IMR-90 (cell line): ENCODE measurements at regions not wholly inside any gene's neighbourhood (a gene's known extent, or its start where the extent isn't known, plus 50 kb on each side); places are given as distances from the start of the nearest gene placed in this dataset.

Experiments used
- ATAC-seq: fragments of 200-7000 bp; cut with Tn5 transposase; 2 replicates; pipeline ENCODE4 v1.9.1; 2020; ENCODE audit warnings: low read depth, mild to moderate bottlenecking, moderate library complexity
- BruUV-seq: library from RNA; stranded (reverse); fragments of 400-500 nt; replicated peaks from 2 replicates; lab custom pipeline; 2021; lab: Mats Ljungman, UMichigan
- CTCF ChIA-PET: fragments of 300-600 bp; formaldehyde crosslinking; extraction: SDS; loops from one replicate; lab custom pipeline; 2021; ENCODE audit warnings: antibody characterized with exemption; lab: Yijun Ruan, JAX
- POLR2A ChIA-PET: fragments of 300-600 bp; sonication (Branson Sonifier 250); formaldehyde crosslinking; loops from one replicate; lab custom pipeline; 2022; ENCODE audit warnings: antibody characterized with exemption; ENCODE audit not compliant: unreplicated experiment; lab: Charles Lee
- DNase-seq: peaks from one replicate; pipeline ENCODE4 v3.0.0; 2013
- H2AFZ ChIP-seq: replicated peaks from 2 replicates; pipeline ENCODE3; 2013; ENCODE audit warnings: low read length, mild to moderate bottlenecking; ENCODE audit not compliant: poor library complexity
- H2AK5ac ChIP-seq: 2 replicates; pipeline ENCODE4 v1.6.1; 2013; ENCODE audit warnings: low read depth, low read length, inconsistent platforms
- H2AK9ac ChIP-seq: replicated peaks from 2 replicates; pipeline ENCODE3; 2013; ENCODE audit warnings: mild to moderate bottlenecking, low read depth, low read length, moderate library complexity; ENCODE audit not compliant: poor library complexity
- H2BK120ac ChIP-seq: 2 replicates; pipeline ENCODE4 v1.6.1; 2013; ENCODE audit warnings: low read depth, low read length, inconsistent platforms
- H2BK15ac ChIP-seq: 3 replicates; pipeline ENCODE4 v1.6.1; 2013; ENCODE audit warnings: low read depth, low read length, inconsistent platforms
- H2BK20ac ChIP-seq: 2 replicates; pipeline ENCODE4 v1.6.1; 2013; ENCODE audit warnings: low read depth, mild to moderate bottlenecking, inconsistent platforms, low read length, moderate library complexity
- H2BK5ac ChIP-seq: 2 replicates; pipeline ENCODE4 v1.6.1; 2013; ENCODE audit warnings: mild to moderate bottlenecking, low read depth, low read length, inconsistent platforms; ENCODE audit not compliant: poor library complexity, severe bottlenecking
- H3K14ac ChIP-seq: replicated peaks from 2 replicates; pipeline ENCODE4 v1.6.1; 2013; ENCODE audit warnings: low read depth, low read length, inconsistent platforms
- H3K18ac ChIP-seq: 2 replicates; pipeline ENCODE4 v1.6.1; 2013; ENCODE audit warnings: low read depth, low read length, control low read depth
- H3K23ac ChIP-seq: 2 replicates; pipeline ENCODE4 v1.6.1; 2013; ENCODE audit warnings: low read depth, low read length, inconsistent platforms
- H3K27ac ChIP-seq: 2 replicates; pipeline ENCODE4 v1.5.1; 2013; ENCODE audit warnings: mild to moderate bottlenecking, control low read depth, low read length; ENCODE audit not compliant: insufficient read depth
- H3K27me3 ChIP-seq: 2 replicates; pipeline ENCODE4 v1.6.1; 2013; ENCODE audit warnings: low read length; ENCODE audit not compliant: control insufficient read depth, insufficient read depth
- H3K36me3 ChIP-seq: 2 replicates; pipeline ENCODE4 v1.6.1; 2013; ENCODE audit warnings: low read length, mixed read lengths; ENCODE audit not compliant: control insufficient read depth, insufficient read depth
- H3K4ac ChIP-seq: 2 replicates; pipeline ENCODE4 v1.6.1; 2013; ENCODE audit warnings: low read depth, low read length, inconsistent platforms
- H3K4me1 ChIP-seq: 2 replicates; pipeline ENCODE4 v1.6.1; 2013; ENCODE audit warnings: low read length, mixed read lengths; ENCODE audit not compliant: control insufficient read depth, insufficient read depth
- H3K4me2 ChIP-seq: 2 replicates; pipeline ENCODE4 v1.6.1; 2013; ENCODE audit warnings: low read depth, mild to moderate bottlenecking, control low read depth, low read length, moderate library complexity
- H3K4me3 ChIP-seq: 2 replicates; pipeline ENCODE4 v1.5.1; 2013; ENCODE audit warnings: low read depth, mild to moderate bottlenecking, control low read depth, low read length, moderate library complexity; ENCODE audit not compliant: insufficient read depth
- H3K56ac ChIP-seq: 2 replicates; pipeline ENCODE4 v1.6.1; 2013; ENCODE audit warnings: low read length, inconsistent platforms; ENCODE audit not compliant: insufficient read depth; ENCODE audit errors: extremely low read depth
- H3K79me1 ChIP-seq, 2 experiments: 2 replicates each; pipeline ENCODE4 v1.6.1; 2013; ENCODE audit warnings: low read length in 2 of 2, inconsistent platforms in 1 of 2, low read depth in 1 of 2
- H3K9ac ChIP-seq: 2 replicates; pipeline ENCODE4 v1.6.1; 2013; ENCODE audit warnings: low read depth, low read length, control low read depth
- H3K9me1 ChIP-seq: 2 replicates; pipeline ENCODE4 v1.6.1; 2013; ENCODE audit warnings: low read length, inconsistent platforms; ENCODE audit not compliant: insufficient read depth
- H3K9me3 ChIP-seq: 2 replicates; pipeline ENCODE4 v1.6.1; 2013; ENCODE audit warnings: low read length; ENCODE audit not compliant: control insufficient read depth, insufficient read depth
- H4K20me1 ChIP-seq: 2 replicates; pipeline ENCODE4 v1.6.1; 2013; ENCODE audit warnings: low read length, inconsistent platforms; ENCODE audit not compliant: insufficient read depth
- H4K5ac ChIP-seq: 2 replicates; pipeline ENCODE4 v1.6.1; 2013; ENCODE audit warnings: mild to moderate bottlenecking, low read depth, low read length, control low read depth
- H4K8ac ChIP-seq, 2 experiments: 2 replicates each; pipeline ENCODE4 v1.6.1; 2013; ENCODE audit warnings: low read depth in 2 of 2, low read length in 2 of 2, control low read depth in 1 of 2, inconsistent platforms in 1 of 2
- H4K91ac ChIP-seq: 2 replicates; pipeline ENCODE4 v1.6.1; 2013; ENCODE audit warnings: low read depth, low read length, inconsistent platforms; ENCODE audit not compliant: insufficient read depth
- BHLHE40 ChIP-seq: fragments of 150-350 bp; IDR thresholded peaks from 2 replicates; pipeline ENCODE4 v1.6.1; 2016; ENCODE audit warnings: mild to moderate bottlenecking, low read depth, low read length
- CEBPB ChIP-seq: IDR thresholded peaks from 2 replicates; pipeline ENCODE4 v1.6.1; 2012; ENCODE audit warnings: low read depth, low read length, improper control_type of control experiment
- CHD1 ChIP-seq: IDR thresholded peaks from 2 replicates; pipeline ENCODE4 v1.6.1; 2012; ENCODE audit warnings: low read depth, low read length, improper control_type of control experiment
- CTCF ChIP-seq: conservative IDR thresholded peaks from 2 replicates; pipeline ENCODE4 v1.5.1; 2012; ENCODE audit warnings: mild to moderate bottlenecking, low read depth, low read length, improper control_type of control experiment
- ELK1 ChIP-seq: fragments of 150-350 bp; IDR thresholded peaks from 2 replicates; pipeline ENCODE4 v1.6.1; 2016; ENCODE audit warnings: low read depth, mild to moderate bottlenecking, low read length, moderate library complexity, borderline replicate concordance
- FOS ChIP-seq: fragments of 150-350 bp; IDR thresholded peaks from 2 replicates; pipeline ENCODE4 v1.6.1; 2016; ENCODE audit warnings: low read depth, low read length
- MAFK ChIP-seq: IDR thresholded peaks from 2 replicates; pipeline ENCODE4 v1.6.1; 2012; ENCODE audit warnings: low read depth, low read length, improper control_type of control experiment
- MAZ ChIP-seq: IDR thresholded peaks from 2 replicates; pipeline ENCODE4 v1.6.1; 2012; ENCODE audit warnings: low read depth, mild to moderate bottlenecking, low read length, improper control_type of control experiment, moderate library complexity, borderline replicate concordance
- MXI1 ChIP-seq: IDR thresholded peaks from 2 replicates; pipeline ENCODE4 v1.6.1; 2012; ENCODE audit warnings: low read depth, mild to moderate bottlenecking, low read length, moderate library complexity, borderline replicate concordance
- NFE2L2 ChIP-seq: fragments of 150-350 bp; IDR thresholded peaks from 2 replicates; pipeline ENCODE4 v1.6.1; 2016; ENCODE audit warnings: low read depth, mild to moderate bottlenecking, low read length
- POLR2A ChIP-seq: IDR thresholded peaks from 2 replicates; pipeline ENCODE4 v1.6.1; 2012; ENCODE audit warnings: mild to moderate bottlenecking, low read depth, low read length
- RAD21 ChIP-seq: IDR thresholded peaks from 2 replicates; pipeline ENCODE4 v1.6.1; 2012; ENCODE audit warnings: low read length, improper control_type of control experiment
- RCOR1 ChIP-seq: IDR thresholded peaks from 2 replicates; pipeline ENCODE4 v1.6.1; 2012; ENCODE audit warnings: mild to moderate bottlenecking, low read length, improper control_type of control experiment; ENCODE audit not compliant: insufficient replicate concordance
- RFX5 ChIP-seq: IDR thresholded peaks from 2 replicates; pipeline ENCODE4 v1.8.0; 2012; ENCODE audit warnings: low read depth, mild to moderate bottlenecking, low read length, moderate library complexity
- SMC3 ChIP-seq: fragments of 150-350 bp; IDR thresholded peaks from 2 replicates; pipeline ENCODE4 v1.6.1; 2016; ENCODE audit warnings: low read depth, mild to moderate bottlenecking, antibody characterized with exemption, low read length, moderate library complexity
- WGBS, 2 experiments: methylation state at CpG; one replicate each; pipeline versions ENCODE4 v1.1.5 to v1.1.7; 2013; ENCODE audit warnings: missing lambda C conversion rate in 2 of 2; ENCODE audit not compliant: insufficient read length in 1 of 2; ENCODE audit errors: extremely low coverage in 2 of 2; 5-methylcytosine and 5-hydroxymethylcytosine counted together
- dilution Hi-C: fragments of 300-500 bp; cut with HindIII; formaldehyde crosslinking; loops from one replicate; pipeline ENCODE4 v1.14.3; 2018; ENCODE audit warnings: low sequenced_read_pairs; ENCODE audit not compliant: unreplicated experiment
- in situ Hi-C: fragments of 300-500 bp; cut with MboI; formaldehyde crosslinking; loops from 3 replicates; pipeline ENCODE4 v1.14.3; 2019; ENCODE audit warnings: low sequenced_read_pairs, inconsistent platforms, mixed read lengths
- intact Hi-C: fragments of 100-400 bp; cut with micrococcal nuclease; formaldehyde crosslinking; loops from 2 replicates; pipeline ENCODE4 v1.10.0; 2022
- TF ChIP-seq, protein P1 (sequence below): fragments of 150-350 bp; IDR thresholded peaks from 2 replicates; pipeline ENCODE4 v1.6.1; 2017; ENCODE audit warnings: mild to moderate bottlenecking, antibody characterized with exemption, low read length, low read depth

GRCh38 chr10:29140151-29140550 lies 148.7 kb upstream of the LYZL1 start:
- TF ChIP-seq MAFK, result no peak
- no peak for TF ChIP-seq POLR2A
- no peak for TF ChIP-seq MXI1
- TF ChIP-seq, protein P1, sequence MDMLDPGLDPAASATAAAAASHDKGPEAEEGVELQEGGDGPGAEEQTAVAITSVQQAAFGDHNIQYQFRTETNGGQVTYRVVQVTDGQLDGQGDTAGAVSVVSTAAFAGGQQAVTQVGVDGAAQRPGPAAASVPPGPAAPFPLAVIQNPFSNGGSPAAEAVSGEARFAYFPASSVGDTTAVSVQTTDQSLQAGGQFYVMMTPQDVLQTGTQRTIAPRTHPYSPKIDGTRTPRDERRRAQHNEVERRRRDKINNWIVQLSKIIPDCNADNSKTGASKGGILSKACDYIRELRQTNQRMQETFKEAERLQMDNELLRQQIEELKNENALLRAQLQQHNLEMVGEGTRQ, result no peak
- TF ChIP-seq RAD21, result no peak
- no peak for TF ChIP-seq RFX5
- no peak for TF ChIP-seq CEBPB
- no peak for TF ChIP-seq CHD1
- TF ChIP-seq NFE2L2, result no peak
- no peak for TF ChIP-seq CTCF
- no peak for TF ChIP-seq MAZ
- no peak for TF ChIP-seq BHLHE40
- no peak for TF ChIP-seq SMC3
- TF ChIP-seq ELK1, result no peak
- no peak for TF ChIP-seq FOS
- no peak for TF ChIP-seq RCOR1
- Histone ChIP-seq H2AK9ac (no peak overlapping the region), H3K27ac (no peak overlapping the region), H3K4me1 (peaks cover 12% of the 10 kb centered on the region), H3K4me2 (no peak overlapping the region), H3K9ac (no peak overlapping the region), H3K56ac (no peak overlapping the region), H3K14ac (no peak overlapping the region), H3K4me3 (no peak overlapping the region), H2BK120ac (peak overlapping the region; percentile 73; the same call in 1 of the 2 replicates), H3K4ac (peak overlapping the region; percentile 33; the same call in 1 of the 2 replicates), H2AK5ac (no peak overlapping the region), H2BK5ac (no peak overlapping the region), H3K36me3 (no peaks in the 10 kb centered on the region), H4K8ac (peak overlapping the region; percentile 94; a peak in 3 of 4 replicates), H2AFZ (no peak overlapping the region), H3K23ac (no peak overlapping the region), H4K20me1 (no peaks in the 10 kb centered on the region), H4K91ac (peak overlapping the region; percentile 92; the same call in 1 of the 2 replicates), H2BK20ac (peak overlapping the region; percentile 77; the same call in 1 of the 2 replicates), H3K27me3 (no peaks in the 10 kb centered on the region), H2BK15ac (peak overlapping the region; percentile 79; the same call in 2 of the 3 replicates), H3K9me3 (no peaks in the 10 kb centered on the region), H3K79me1 (no peaks in the 10 kb centered on the region), H4K5ac (0 out of 2 replicates have a peak overlapping the region, but pooled peaks have one; percentile 48), H3K18ac (peak overlapping the region; percentile 78), H3K9me1 (peaks cover 4% of the 10 kb centered on the region; the same call in 1 of the 2 replicates)
- no peak for DNase-seq
- no CpG with 5 or more reads among the region's 1 CpG for whole genome bisulfite sequencing, 2 experiments
- ChIA-PET CTCF (no interaction called here), POLR2A (no interaction called here)
- no TSS peak for BruUV-seq
- intact Hi-C loops (no loop called here), in situ Hi-C loops (no loop called here), dilution Hi-C loops (no loop called here)
- no peak for ATAC-seq
